OCI-LY3 (cell line): ENCODE measurements at regions not wholly inside any gene's neighbourhood (a gene's known extent, or its start where the extent isn't known, plus 50 kb on each side); places are given as distances from the start of the nearest gene placed in this dataset.

Experiments
- H2AFZ ChIP-seq: fragments of 200-600, 300-600 bp; shearing (Covaris generic); 2 replicates; pipeline ENCODE4 v1.6.0; 2014; ENCODE audit warnings: antibody characterized with exemption, low read depth, low read length
- H3K27ac ChIP-seq: fragments of 200-600, 300-600 bp; sonication (generic); 2 replicates; pipeline ENCODE4 v1.5.1; 2014; ENCODE audit warnings: mild to moderate bottlenecking, low read length, moderate library complexity, mixed read lengths
- H3K27me3 ChIP-seq: fragments of 200-600, 300-600 bp; sonication (generic); 2 replicates; pipeline ENCODE4 v1.6.1; 2014; ENCODE audit warnings: low read depth, low read length, mixed read lengths
- H3K36me3 ChIP-seq: fragments of 200-600, 300-600 bp; sonication (generic); replicated peaks from 2 replicates; pipeline ENCODE3; 2014; ENCODE audit warnings: low read depth, low read length, mixed read lengths
- H3K4me1 ChIP-seq: fragments of 300-600, 200-600 bp; sonication (generic); 2 replicates; pipeline ENCODE4 v1.6.1; 2014; ENCODE audit warnings: low read length, mixed read lengths
- H3K4me2 ChIP-seq: fragments of 200-600, 300-600 bp; sonication (generic); 2 replicates; pipeline ENCODE4 v1.6.1; 2014; ENCODE audit warnings: low read length, mixed read lengths
- H3K4me3 ChIP-seq: fragments of 300-600, 200-600 bp; sonication (generic); 2 replicates; pipeline ENCODE4 v1.5.1; 2014; ENCODE audit warnings: antibody characterized with exemption, mild to moderate bottlenecking, low read length, moderate library complexity
- H3K79me2 ChIP-seq: fragments of 300-600, 200-600 bp; shearing (Covaris generic); 2 replicates; pipeline ENCODE4 v1.6.1; 2014; ENCODE audit warnings: mild to moderate bottlenecking, low read length, mixed read lengths
- H3K9ac ChIP-seq: fragments of 300-600, 200-600 bp; shearing (Covaris generic); 2 replicates; pipeline ENCODE4 v1.6.0; 2014; ENCODE audit warnings: mild to moderate bottlenecking, low read length, moderate library complexity
- H3K9me3 ChIP-seq: fragments of 200-600, 300-600 bp; shearing (Covaris generic); 2 replicates; pipeline ENCODE4 v1.6.1; 2014; ENCODE audit warnings: low read length, mixed read lengths; ENCODE audit not compliant: insufficient read depth
- H4K20me1 ChIP-seq: fragments of 200-600, 300-600 bp; sonication (generic); 2 replicates; pipeline ENCODE4 v1.6.1; 2016; ENCODE audit warnings: low read length, mixed read lengths; ENCODE audit not compliant: insufficient read depth
- CTCF ChIP-seq: fragments of 200-600, 300-600 bp; sonication (generic); IDR thresholded peaks from 2 replicates; pipeline ENCODE4 v1.5.1; 2014; ENCODE audit warnings: antibody characterized with exemption, low read length, low read depth
- EZH2phosphoT487 ChIP-seq: fragments of 200-600 bp; shearing (Covaris generic); IDR thresholded peaks from 2 replicates; pipeline ENCODE4 v1.6.1; 2018; ENCODE audit warnings: antibody characterized with exemption, mixed run types, low read depth

GRCh38 chr3:187963003-187963676, 190.8 kb upstream of the LPP start:
- Histone ChIP-seq H3K36me3 (no peaks in the 10 kb centered on the region), H3K79me2 (no peaks in the 10 kb centered on the region), H3K9me3 (peaks cover 12% of the 10 kb centered on the region; the same call in 1 of the 2 replicates), H3K27me3 (peaks cover 49% of the 10 kb centered on the region), H3K4me1 (peaks cover 57% of the 10 kb centered on the region), H3K27ac (peak overlapping the region; percentile 32), H3K9ac (no peak overlapping the region; the same call in 1 of the 2 replicates), H2AFZ (no peak overlapping the region), H3K4me2 (peak overlapping the region; percentile 66), H4K20me1 (no peaks in the 10 kb centered on the region), H3K4me3 (peak overlapping the region; percentile 10; the same call in 1 of the 2 replicates)
- TF ChIP-seq EZH2phosphoT487, result no peak
- no peak for TF ChIP-seq CTCF

GRCh38 chr3:187963677-187964385, 190.1 kb upstream of the LPP start:
- no peak for TF ChIP-seq EZH2phosphoT487
- no peak for TF ChIP-seq CTCF
- Histone ChIP-seq H3K27me3 (peaks cover 48% of the 10 kb centered on the region), H3K4me2 (peak overlapping the region; percentile 66), H2AFZ (no peak overlapping the region), H4K20me1 (no peaks in the 10 kb centered on the region), H3K9ac (no peak overlapping the region), H3K9me3 (peaks cover 10% of the 10 kb centered on the region; the same call in 1 of the 2 replicates), H3K79me2 (no peaks in the 10 kb centered on the region), H3K27ac (peak overlapping the region; percentile 32), H3K36me3 (no peaks in the 10 kb centered on the region), H3K4me3 (0 out of 2 replicates have a peak overlapping the region, but pooled peaks have one; percentile 10), H3K4me1 (peaks cover 58% of the 10 kb centered on the region)

GRCh38 chr3:187964760-187965159, 189.2 kb upstream of the LPP start:
- no peaks in the 10 kb centered on the region for H3K79me2 ChIP-seq
- H3K27ac ChIP-seq, result no peak overlapping the region
- no peak overlapping the region for H3K9ac ChIP-seq
- H3K4me1 ChIP-seq, result peaks cover 65% of the 10 kb centered on the region
- H2AFZ ChIP-seq, result no peak overlapping the region
- TF ChIP-seq EZH2phosphoT487 (no peak), CTCF (no peak)
- H3K9me3 ChIP-seq, result peaks cover 4% of the 10 kb centered on the region; the same call in 1 of the 2 replicates
- H3K4me2 ChIP-seq, result no peak overlapping the region
- H3K4me3 ChIP-seq, result no peak overlapping the region
- H3K36me3 ChIP-seq, result no peaks in the 10 kb centered on the region
- H3K27me3 ChIP-seq, result peaks cover 41% of the 10 kb centered on the region
- H4K20me1 ChIP-seq, result no peaks in the 10 kb centered on the region

- Histone ChIP-seq H3K9me3 (peaks cover 10% of the 10 kb centered on the region; the same call in 1 of the 2 replicates), H3K4me3 (no peak overlapping the region), H3K4me1 (peaks cover 79% of the 10 kb centered on the region), H4K20me1 (no peaks in the 10 kb centered on the region), H2AFZ (no peak overlapping the region), H3K9ac (no peak overlapping the region), H3K36me3 (no peaks in the 10 kb centered on the region), H3K27me3 (peaks cover 35% of the 10 kb centered on the region), H3K79me2 (no peaks in the 10 kb centered on the region), H3K4me2 (no peak overlapping the region), H3K27ac (no peak overlapping the region)
- TF ChIP-seq CTCF, result no peak
- TF ChIP-seq EZH2phosphoT487, result no peak
These were observed 187.9 kb upstream of the LPP start for GRCh38 chr3:187966096-187966495.
